Endodermal cell (in vitro differentiated cells): ENCODE measurements at regions not wholly inside any gene's neighbourhood (a gene's known extent, or its start where the extent isn't known, plus 50 kb on each side); places are given as distances from the start of the nearest gene placed in this dataset.

Experiments used
- DNase-seq: peaks from one replicate; pipeline ENCODE4 v3.0.0-alpha.2; 2017
- H3K27ac ChIP-seq: 2 replicates; pipeline ENCODE4 v1.5.1; 2013; ENCODE audit warnings: mild to moderate bottlenecking, low read depth, low read length, moderate library complexity
- H3K27me3 ChIP-seq: 2 replicates; pipeline ENCODE4 v1.6.1; 2013; ENCODE audit warnings: mild to moderate bottlenecking, low read length, moderate library complexity; ENCODE audit not compliant: insufficient read depth, control insufficient read depth, poor library complexity, severe bottlenecking
- H3K36me3 ChIP-seq: 2 replicates; pipeline ENCODE4 v1.7.0; 2013; ENCODE audit warnings: mild to moderate bottlenecking, low read length, moderate library complexity; ENCODE audit not compliant: control insufficient read depth, insufficient read depth
- H3K4me1 ChIP-seq: one replicate; pipeline ENCODE4 v1.7.0; 2013; ENCODE audit warnings: low read length; ENCODE audit not compliant: control insufficient read depth, insufficient read depth
- H3K4me3 ChIP-seq: 2 replicates; pipeline ENCODE4 v1.5.1; 2013; ENCODE audit warnings: mild to moderate bottlenecking, low read length, moderate library complexity
- H3K9ac ChIP-seq: 2 replicates; pipeline ENCODE4 v1.6.1; 2013; ENCODE audit warnings: mild to moderate bottlenecking, low read length, moderate library complexity; ENCODE audit not compliant: poor library complexity, severe bottlenecking; ENCODE audit errors: extremely low read depth
- H3K9me3 ChIP-seq: 2 replicates; pipeline ENCODE4 v1.6.1; 2013; ENCODE audit warnings: mild to moderate bottlenecking, low read length, moderate library complexity; ENCODE audit not compliant: control insufficient read depth
- H3K27ac Mint-ChIP-seq: 2 replicates; pipeline ENCODE4 v1.8.0; 2020; ENCODE audit warnings: mixed read lengths
- H3K27me3 Mint-ChIP-seq: 2 replicates; pipeline ENCODE4 v1.8.0; 2021; ENCODE audit warnings: mild to moderate bottlenecking, mixed read lengths; ENCODE audit not compliant: insufficient read depth
- H3K36me3 Mint-ChIP-seq: 2 replicates; pipeline ENCODE4 v1.8.0; 2020; ENCODE audit warnings: low read depth, mixed read lengths
- H3K4me1 Mint-ChIP-seq: 2 replicates; pipeline ENCODE4 v1.8.0; 2020; ENCODE audit warnings: mixed read lengths
- H3K4me3 Mint-ChIP-seq: 2 replicates; pipeline ENCODE4 v1.8.0; 2020; ENCODE audit warnings: mild to moderate bottlenecking, moderate library complexity, mixed read lengths
- H3K9me3 Mint-ChIP-seq: 2 replicates; pipeline ENCODE4 v1.8.0; 2020; ENCODE audit warnings: mild to moderate bottlenecking, mixed read lengths
- CTCF ChIP-seq: fragments of 200-600 bp; sonication (generic); conservative IDR thresholded peaks from 2 replicates; pipeline ENCODE4 v1.5.0; 2021; ENCODE audit warnings: antibody characterized with exemption, mild to moderate bottlenecking
- WGBS, 2 experiments: methylation state at CpG; one replicate each; pipeline versions ENCODE4 v1.1.5 to v1.1.7; 2013; ENCODE audit warnings: missing lambda C conversion rate in 2 of 2, mixed read lengths in 1 of 2; ENCODE audit not compliant: insufficient coverage in 1 of 2, insufficient read length in 1 of 2; 5-methylcytosine and 5-hydroxymethylcytosine counted together

GRCh38 chr11:119892311-119892808 is 163.4 kb upstream of the NECTIN1 start:
- Histone ChIP-seq H3K9me3 (no peaks in the 10 kb centered on the region), H3K9ac (no peak overlapping the region), H3K27me3 (no peaks in the 10 kb centered on the region), H3K4me3 (no peak overlapping the region), H3K4me1 (peaks cover 38% of the 10 kb centered on the region), H3K36me3 (no peaks in the 10 kb centered on the region), H3K27ac (peak overlapping the region; percentile 75)
- Mint-ChIP-seq H3K36me3 (no peaks in the 10 kb centered on the region), H3K27ac (no peak overlapping the region), H3K9me3 (no peaks in the 10 kb centered on the region), H3K27me3 (no peaks in the 10 kb centered on the region), H3K4me1 (peaks cover 47% of the 10 kb centered on the region), H3K4me3 (no peak overlapping the region)
- no peak for TF ChIP-seq CTCF
- WGBS, 2 experiments: 78 to 86% methylated on average over 12 to 16 of the region's 16 CpGs
- DNase-seq: no peak

GRCh38 chr11:119891055-119891768 is 162.2 kb upstream of the NECTIN1 start:
- Mint-ChIP-seq H3K27me3 (no peaks in the 10 kb centered on the region), H3K9me3 (no peaks in the 10 kb centered on the region), H3K4me3 (no peak overlapping the region), H3K4me1 (peaks cover 50% of the 10 kb centered on the region), H3K36me3 (no peaks in the 10 kb centered on the region), H3K27ac (no peak overlapping the region)
- peak; percentile 57 for DNase-seq
- Histone ChIP-seq H3K9me3 (no peaks in the 10 kb centered on the region), H3K27ac (peak overlapping the region; percentile 75), H3K4me1 (peaks cover 41% of the 10 kb centered on the region), H3K27me3 (no peaks in the 10 kb centered on the region), H3K36me3 (no peaks in the 10 kb centered on the region), H3K4me3 (peak overlapping the region; percentile 8), H3K9ac (no peak overlapping the region)
- no peak for TF ChIP-seq CTCF
- WGBS, 2 experiments: 79 to 84% methylated on average over 13 to 16 of the region's 16 CpGs

GRCh38 chr11:119890466-119890865 is 161.5 kb upstream of the NECTIN1 start:
- H3K27me3 Mint-ChIP-seq: no peaks in the 10 kb centered on the region

More at GRCh38 chr11:119890466-119890865, 161.5 kb upstream of the NECTIN1 start:
- Histone ChIP-seq H3K4me3 (peak overlapping the region; percentile 8), H3K27me3 (no peaks in the 10 kb centered on the region), H3K27ac (no peak overlapping the region), H3K4me1 (peaks cover 47% of the 10 kb centered on the region), H3K9ac (no peak overlapping the region), H3K9me3 (no peaks in the 10 kb centered on the region), H3K36me3 (no peaks in the 10 kb centered on the region)
- Mint-ChIP-seq H3K27ac (no peak overlapping the region), H3K9me3 (no peaks in the 10 kb centered on the region), H3K4me3 (no peak overlapping the region), H3K4me1 (peaks cover 53% of the 10 kb centered on the region), H3K36me3 (no peaks in the 10 kb centered on the region)
- 91 to 100% methylated on average over 4 to 5 of the region's 5 CpGs for WGBS, 2 experiments
- no peak for TF ChIP-seq CTCF
- DNase-seq: no peak
